ENCODE measurements at regions not wholly inside any gene's neighbourhood (a gene's known extent, or its start where the extent isn't known, plus 50 kb on each side); places are given as distances from the start of the nearest gene placed in this dataset.
"Not testable (repeated sequence)": the region's sequence is repeated elsewhere in the genome, so short reads cannot be mapped to it uniquely, and the experiment has no call there.

GRCh38 chr6:112909781-112910180 is 562.7 kb downstream of the RFPL4B start:
- TF ChIP-seq CTCF (IDR thresholded peaks at IDR 0.05; ENCODE audit: low read depth, low read length), result no peak
- no peak overlapping the region for H3K4me3 ChIP-seq (ENCODE audit: low read depth, low read length)

- TF ChIP-seq CTCF (IDR thresholded peaks at IDR 0.05; ENCODE audit: low read depth, low read length), result no peak
- H3K4me3 ChIP-seq (ENCODE audit: low read depth, low read length), result no peak overlapping the region
Observed at GRCh38 chr6:112910256-112910655, 563.1 kb downstream of the RFPL4B start.

- H3K4me3 ChIP-seq (ENCODE audit: low read depth, low read length), result no peak overlapping the region
- TF ChIP-seq CTCF (IDR thresholded peaks at IDR 0.05; ENCODE audit: low read depth, low read length), result no peak
Observed at GRCh38 chr6:112911959-112912358, 564.8 kb downstream of the RFPL4B start.

GRCh38 chr6:112912416-112913101 is 565.4 kb downstream of the RFPL4B start:
- no peak for TF ChIP-seq CTCF (IDR thresholded peaks at IDR 0.05; ENCODE audit: low read depth, low read length)
- H3K4me3 ChIP-seq (ENCODE audit: low read depth, low read length), result no peak overlapping the region

- not testable (repeated sequence) for H3K4me3 ChIP-seq (ENCODE audit: low read depth, low read length)
Observed at GRCh38 chr6:112919744-112920143, 572.6 kb downstream of the RFPL4B start.

GRCh38 chr6:112920994-112921393 is 573.9 kb downstream of the RFPL4B start:
- TF ChIP-seq CTCF (IDR thresholded peaks at IDR 0.05; ENCODE audit: low read depth, low read length), result no peak
- H3K4me3 ChIP-seq (ENCODE audit: low read depth, low read length), result no peak overlapping the region

GRCh38 chr6:112923940-112924587 is 576.9 kb downstream of the RFPL4B start:
- no peak overlapping the region for H3K4me3 ChIP-seq (ENCODE audit: low read depth, low read length)
- TF ChIP-seq CTCF (IDR thresholded peaks at IDR 0.05; ENCODE audit: low read depth, low read length), result no peak
